ENCODE measurements at regions not wholly inside any gene's neighbourhood (a gene's known extent, or its start where the extent isn't known, plus 50 kb on each side); places are given as distances from the start of the nearest gene placed in this dataset.

DNA sequence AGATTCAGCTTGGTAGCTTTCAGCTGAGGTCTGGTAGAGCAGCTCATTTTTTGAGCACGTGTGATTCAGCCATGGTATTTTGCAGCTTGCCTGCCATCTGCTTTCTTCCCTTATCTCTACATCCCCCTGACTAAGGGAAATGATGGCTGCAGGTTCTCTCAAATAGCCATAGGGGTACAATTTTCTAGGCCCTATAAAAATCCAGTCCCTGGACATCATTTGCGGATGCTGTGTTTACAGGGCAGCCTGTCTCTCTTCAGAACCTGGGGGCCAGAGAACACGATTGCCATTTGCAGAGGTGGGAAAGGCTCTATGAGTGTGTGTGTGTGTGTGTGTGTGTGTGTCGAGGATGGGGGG is 442.7 kb upstream of the MEIS1 start:
- ChIA-PET CTCF (interaction anchor here (0.6 to 0.7 kb wide), 2 partner anchors 352 to 1617 kb away, joined by 3 read pairs; no protein-coding TSS in a partner anchor), POLR2A (ENCODE audit: unreplicated experiment) (no interaction called here)
- ATAC-seq (ENCODE audit: low read depth) (no peak), DNase-seq (no peak)
- dilution Hi-C loops (cut with HindIII; ENCODE audit: low sequenced_read_pairs, unreplicated experiment) = no loop called here
- Histone ChIP-seq H3K79me1 (ENCODE audit: low read depth in 1 of 2, low read length in 2 of 2) (no peaks in the 10 kb centered on the region), H3K36me3 (ENCODE audit: control insufficient read depth, insufficient read depth, low read length) (no peaks in the 10 kb centered on the region), H3K4me2 (ENCODE audit: low read depth, low read length) (no peak overlapping the region), H4K5ac (ENCODE audit: low read depth, low read length) (no peak overlapping the region), H4K20me1 (ENCODE audit: insufficient read depth, low read length) (no peaks in the 10 kb centered on the region), H4K8ac (ENCODE audit: low read depth in 2 of 2, low read length in 2 of 2) (no peak overlapping the region), H3K14ac (replicated peaks; ENCODE audit: low read depth, low read length) (no peak overlapping the region), H2AFZ (replicated peaks; ENCODE audit: low read length, poor library complexity) (no peak overlapping the region), H3K23ac (ENCODE audit: low read depth, low read length) (no peak overlapping the region), H3K4ac (ENCODE audit: low read depth, low read length) (no peak overlapping the region), H3K9ac (ENCODE audit: low read depth, low read length) (no peak overlapping the region), H4K91ac (ENCODE audit: insufficient read depth, low read depth, low read length) (no peak overlapping the region), H2BK15ac (ENCODE audit: low read depth, low read length) (no peak overlapping the region), H3K9me1 (ENCODE audit: insufficient read depth, low read length) (no peaks in the 10 kb centered on the region), H2AK5ac (ENCODE audit: low read depth, low read length) (no peak overlapping the region), H3K4me3 (ENCODE audit: insufficient read depth, low read depth, low read length) (no peak overlapping the region), H3K18ac (ENCODE audit: low read depth, low read length) (no peak overlapping the region), H3K9me3 (ENCODE audit: control insufficient read depth, insufficient read depth, low read length) (no peaks in the 10 kb centered on the region), H3K56ac (ENCODE audit: extremely low read depth, insufficient read depth, low read length) (no peak overlapping the region), H3K4me1 (ENCODE audit: control insufficient read depth, insufficient read depth, low read length) (no peaks in the 10 kb centered on the region), H3K27ac (ENCODE audit: insufficient read depth, low read length) (no peak overlapping the region), H2BK20ac (ENCODE audit: low read depth, low read length) (no peak overlapping the region), H2BK120ac (ENCODE audit: low read depth, low read length) (no peak overlapping the region), H2AK9ac (replicated peaks; ENCODE audit: low read depth, low read length, poor library complexity) (no peak overlapping the region), H2BK5ac (ENCODE audit: low read depth, low read length, poor library complexity, severe bottlenecking) (no peak overlapping the region), H3K27me3 (ENCODE audit: control insufficient read depth, insufficient read depth, low read length) (peaks cover 2% of the 10 kb centered on the region; the same call in 1 of the 2 replicates)
- TF ChIP-seq ELK1 (IDR thresholded peaks at IDR 0.05; ENCODE audit: borderline replicate concordance, low read depth, low read length) = no peak
- no peak for TF ChIP-seq RCOR1 (IDR thresholded peaks at IDR 0.05; ENCODE audit: insufficient replicate concordance, low read length)
- no peak for TF ChIP-seq CTCF (conservative IDR thresholded peaks at IDR 0.05; ENCODE audit: low read depth, low read length)
- TF ChIP-seq CEBPB (IDR thresholded peaks at IDR 0.05; ENCODE audit: low read depth, low read length) = no peak
- no peak for TF ChIP-seq SMC3 (IDR thresholded peaks at IDR 0.05; ENCODE audit: low read depth, low read length)
- no peak for TF ChIP-seq BHLHE40 (IDR thresholded peaks at IDR 0.05; ENCODE audit: low read depth, low read length)
- no peak for TF ChIP-seq POLR2A (IDR thresholded peaks at IDR 0.05; ENCODE audit: low read depth, low read length)
- no peak for TF ChIP-seq FOS (IDR thresholded peaks at IDR 0.05; ENCODE audit: low read depth, low read length)
- no peak for TF ChIP-seq NFE2L2 (IDR thresholded peaks at IDR 0.05; ENCODE audit: low read depth, low read length)
- no peak for TF ChIP-seq CHD1 (IDR thresholded peaks at IDR 0.05; ENCODE audit: low read depth, low read length)
- no peak for TF ChIP-seq MAFK (IDR thresholded peaks at IDR 0.05; ENCODE audit: low read depth, low read length)
- TF ChIP-seq MAZ (IDR thresholded peaks at IDR 0.05; ENCODE audit: borderline replicate concordance, low read depth, low read length) = no peak
- TF ChIP-seq MXI1 (IDR thresholded peaks at IDR 0.05; ENCODE audit: borderline replicate concordance, low read depth, low read length) = no peak
- no peak for TF ChIP-seq RFX5 (IDR thresholded peaks at IDR 0.05; ENCODE audit: low read depth, low read length)
- no peak for TF ChIP-seq USF2 (IDR thresholded peaks at IDR 0.05; ENCODE audit: low read depth, low read length)
- TF ChIP-seq RAD21 (IDR thresholded peaks at IDR 0.05; ENCODE audit: low read length) = no peak
- intact Hi-C loops (cut with micrococcal nuclease) = no loop called here
- no CpG with 5 or more reads among the region's 4 CpGs for WGBS, 2 experiments (ENCODE audit: extremely low coverage in 2 of 2, insufficient read length in 1 of 2)
- in situ Hi-C loops (cut with MboI; ENCODE audit: low sequenced_read_pairs) = no loop called here
- no TSS peak for BruUV-seq (replicated peaks)

Measured in IMR-90 (cell line).